ENCODE measurements at regions not wholly inside any gene's neighbourhood (a gene's known extent, or its start where the extent isn't known, plus 50 kb on each side); places are given as distances from the start of the nearest gene placed in this dataset.
"Not testable (repeated sequence)": the region's sequence is repeated elsewhere in the genome, so short reads cannot be mapped to it uniquely, and the experiment has no call there.

DNA sequence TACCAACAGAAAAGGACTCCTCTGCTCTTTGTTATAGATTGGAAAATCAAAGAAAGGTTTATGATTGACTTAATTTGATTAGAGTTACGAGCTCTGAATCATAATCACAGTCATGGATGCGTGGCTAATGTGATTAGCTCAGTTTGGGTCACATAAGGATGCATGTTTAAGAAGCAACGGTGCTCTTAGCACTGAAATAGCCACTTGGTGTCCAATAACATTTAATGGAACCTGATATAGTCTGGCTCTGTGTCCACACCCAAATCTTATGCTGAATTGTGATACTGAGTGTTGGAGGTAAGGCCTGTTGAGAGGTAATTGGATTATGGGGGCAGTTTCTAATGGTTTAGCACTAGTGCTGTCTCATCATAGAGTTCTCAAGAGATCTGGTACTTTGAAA is 501.6 kb downstream of the SLC6A15 start:
- Histone ChIP-seq H3K27me3 (ENCODE audit: control insufficient read depth, insufficient read depth, low read length) (no peaks in the 10 kb centered on the region), H3K4me3 (ENCODE audit: low read depth, low read length) (no peak overlapping the region), H3K36me3 (ENCODE audit: control insufficient read depth, insufficient read depth, low read length) (no peaks in the 10 kb centered on the region)
- FAIRE-seq (no peak), DNase-seq (ENCODE audit: low read depth) (no peak)
- no peak for TF ChIP-seq CTCF (IDR thresholded peaks at IDR 0.05; ENCODE audit: insufficient read depth, low read length, severe bottlenecking)

GRCh38 chr12:84408936-84409335 is 503.7 kb downstream of the SLC6A15 start:
- Histone ChIP-seq H3K4me3 (ENCODE audit: low read depth, low read length) (no peak overlapping the region), H3K27me3 (ENCODE audit: control insufficient read depth, insufficient read depth, low read length) (no peaks in the 10 kb centered on the region), H3K36me3 (ENCODE audit: control insufficient read depth, insufficient read depth, low read length) (no peaks in the 10 kb centered on the region)
- no peak for TF ChIP-seq CTCF (IDR thresholded peaks at IDR 0.05; ENCODE audit: insufficient read depth, low read length, severe bottlenecking)
- DNase-seq (ENCODE audit: low read depth) (no peak), FAIRE-seq (no peak)

- DNase-seq (ENCODE audit: low read depth); H3K4me3 ChIP-seq (ENCODE audit: low read depth, low read length); FAIRE-seq; H3K36me3 ChIP-seq (ENCODE audit: control insufficient read depth, insufficient read depth, low read length); H3K27me3 ChIP-seq (ENCODE audit: control insufficient read depth, insufficient read depth, low read length): not testable (repeated sequence)
Measured at GRCh38 chr12:84406720-84407119, 505.9 kb downstream of the SLC6A15 start.

DNA sequence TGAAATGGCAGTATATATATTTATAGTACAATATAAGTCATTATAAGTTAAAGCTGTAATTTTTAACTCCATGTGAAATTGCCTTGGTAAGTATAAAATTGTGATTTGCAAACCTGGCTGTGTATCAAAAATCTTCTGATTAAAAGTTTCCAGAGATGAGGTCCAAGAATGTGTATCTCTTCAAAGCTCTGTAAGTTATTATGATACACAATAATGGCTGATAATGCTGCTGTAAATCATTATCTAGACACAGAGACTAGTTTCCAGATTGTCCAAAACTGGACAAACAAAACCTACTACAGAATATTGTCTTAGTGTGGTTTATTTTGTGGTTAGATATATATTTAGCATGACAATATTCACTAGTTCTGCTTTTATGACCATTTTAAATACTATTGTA is 514.8 kb downstream of the SLC6A15 start:
- Histone ChIP-seq H3K36me3 (ENCODE audit: control insufficient read depth, insufficient read depth, low read length) (no peaks in the 10 kb centered on the region), H3K27me3 (ENCODE audit: control insufficient read depth, insufficient read depth, low read length) (no peaks in the 10 kb centered on the region), H3K4me3 (ENCODE audit: low read depth, low read length) (no peak overlapping the region)
- DNase-seq (ENCODE audit: low read depth) (no peak), FAIRE-seq (no peak)
- no peak for TF ChIP-seq CTCF (IDR thresholded peaks at IDR 0.05; ENCODE audit: insufficient read depth, low read length, severe bottlenecking)

DNA sequence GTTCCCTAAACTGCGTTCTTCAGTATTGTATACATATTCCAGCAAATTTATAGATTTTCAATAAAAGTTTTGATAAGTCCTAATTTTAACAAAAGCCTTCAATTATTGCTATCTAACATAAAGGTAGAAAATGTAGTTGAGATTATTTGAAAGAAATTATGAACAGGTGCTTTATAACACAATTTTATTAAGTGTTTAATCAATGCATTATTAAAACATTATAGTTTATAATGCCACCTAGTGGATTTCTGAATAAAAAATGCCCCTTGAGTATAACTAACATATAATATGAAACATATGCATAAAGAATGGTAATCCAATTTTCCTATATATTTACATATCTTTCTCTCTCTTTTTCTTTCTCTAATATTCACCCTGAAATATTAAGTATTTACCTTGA is 515.3 kb downstream of the SLC6A15 start:
- TF ChIP-seq CTCF (IDR thresholded peaks at IDR 0.05; ENCODE audit: insufficient read depth, low read length, severe bottlenecking) = no peak
- FAIRE-seq (no peak), DNase-seq (ENCODE audit: low read depth) (peak; percentile 27)
- H3K4me3 ChIP-seq (ENCODE audit: low read depth, low read length) = no peak overlapping the region
- H3K36me3 ChIP-seq (ENCODE audit: control insufficient read depth, insufficient read depth, low read length) = no peaks in the 10 kb centered on the region
- no peaks in the 10 kb centered on the region for H3K27me3 ChIP-seq (ENCODE audit: control insufficient read depth, insufficient read depth, low read length)

DNA sequence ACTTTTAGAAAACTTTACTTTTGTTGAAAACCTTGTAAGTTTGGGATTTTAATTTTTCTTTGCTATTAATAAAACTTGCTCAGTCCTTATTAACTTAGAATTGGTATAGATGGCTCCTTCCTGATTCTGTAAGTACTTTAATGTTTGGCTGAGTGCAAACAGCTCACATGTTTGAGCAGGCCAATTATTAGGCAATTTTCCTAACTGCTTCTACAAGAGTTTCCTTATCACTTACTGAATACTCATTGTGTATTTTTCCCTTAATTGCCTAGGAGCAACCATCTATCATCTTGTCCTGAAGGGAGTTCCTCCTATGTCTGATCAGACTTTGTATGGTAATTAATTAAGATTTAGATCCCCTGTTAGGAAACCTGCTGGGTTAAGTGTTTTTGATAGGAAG is 521.4 kb downstream of the SLC6A15 start:
- not testable (repeated sequence) for FAIRE-seq; H3K4me3 ChIP-seq (ENCODE audit: low read depth, low read length); H3K27me3 ChIP-seq (ENCODE audit: control insufficient read depth, insufficient read depth, low read length); H3K36me3 ChIP-seq (ENCODE audit: control insufficient read depth, insufficient read depth, low read length)
- peak; percentile 69 for DNase-seq (ENCODE audit: low read depth)

GRCh38 chr12:84384384-84384783 is 528.2 kb downstream of the SLC6A15 start:
- Histone ChIP-seq H3K36me3 (ENCODE audit: control insufficient read depth, insufficient read depth, low read length) (no peaks in the 10 kb centered on the region), H3K4me3 (ENCODE audit: low read depth, low read length) (no peak overlapping the region), H3K27me3 (ENCODE audit: control insufficient read depth, insufficient read depth, low read length) (no peaks in the 10 kb centered on the region)
- no peak for TF ChIP-seq CTCF (IDR thresholded peaks at IDR 0.05; ENCODE audit: insufficient read depth, low read length, severe bottlenecking)
- DNase-seq (ENCODE audit: low read depth) = no peak
- FAIRE-seq = no peak

DNA sequence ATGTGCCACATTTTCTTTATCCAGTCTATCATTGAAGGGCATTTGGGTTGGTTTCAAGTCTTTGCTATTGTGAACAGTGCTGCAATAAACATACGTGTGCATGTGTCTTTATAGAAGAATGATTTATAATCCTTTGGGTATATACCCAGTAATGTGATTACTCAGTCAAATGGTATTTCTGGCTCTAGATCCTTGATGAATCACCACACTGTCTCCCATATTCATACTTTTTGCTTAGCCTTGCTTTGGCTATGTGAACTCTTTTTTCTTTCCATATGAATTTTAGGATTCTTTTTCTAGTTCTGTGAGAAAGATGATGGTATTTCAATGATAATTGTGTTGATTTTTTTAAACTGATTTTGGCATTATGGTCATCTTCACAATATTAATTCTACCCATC is 530.1 kb downstream of the SLC6A15 start:
- not testable (repeated sequence) for FAIRE-seq; H3K36me3 ChIP-seq (ENCODE audit: control insufficient read depth, insufficient read depth, low read length); H3K27me3 ChIP-seq (ENCODE audit: control insufficient read depth, insufficient read depth, low read length); H3K4me3 ChIP-seq (ENCODE audit: low read depth, low read length)
- DNase-seq (ENCODE audit: low read depth) = peak; percentile 90

Measured in bronchial epithelial cell (primary cell).